A673 (cell line): ENCODE measurements at regions not wholly inside any gene's neighbourhood (a gene's known extent, or its start where the extent isn't known, plus 50 kb on each side); places are given as distances from the start of the nearest gene placed in this dataset.

ENCODE experiments used
- EZH2 ChIP-seq: fragments of 200-600 bp; sonication (generic); IDR thresholded peaks from 2 replicates; pipeline ENCODE4 v1.6.1; 2017; ENCODE audit warnings: borderline replicate concordance, low read depth, mild to moderate bottlenecking, mixed read lengths, antibody characterized with exemption, low read length; ENCODE audit not compliant: poor library complexity, severe bottlenecking
- TF ChIP-seq, protein P1 (sequence below): fragments of 300-800, 200-600 bp; sonication (generic); conservative IDR thresholded peaks from 2 replicates; pipeline ENCODE4 v1.5.1; 2017; ENCODE audit warnings: low read depth, mild to moderate bottlenecking, antibody characterized with exemption, low read length, moderate library complexity, mixed read lengths

- TF ChIP-seq, protein P1, sequence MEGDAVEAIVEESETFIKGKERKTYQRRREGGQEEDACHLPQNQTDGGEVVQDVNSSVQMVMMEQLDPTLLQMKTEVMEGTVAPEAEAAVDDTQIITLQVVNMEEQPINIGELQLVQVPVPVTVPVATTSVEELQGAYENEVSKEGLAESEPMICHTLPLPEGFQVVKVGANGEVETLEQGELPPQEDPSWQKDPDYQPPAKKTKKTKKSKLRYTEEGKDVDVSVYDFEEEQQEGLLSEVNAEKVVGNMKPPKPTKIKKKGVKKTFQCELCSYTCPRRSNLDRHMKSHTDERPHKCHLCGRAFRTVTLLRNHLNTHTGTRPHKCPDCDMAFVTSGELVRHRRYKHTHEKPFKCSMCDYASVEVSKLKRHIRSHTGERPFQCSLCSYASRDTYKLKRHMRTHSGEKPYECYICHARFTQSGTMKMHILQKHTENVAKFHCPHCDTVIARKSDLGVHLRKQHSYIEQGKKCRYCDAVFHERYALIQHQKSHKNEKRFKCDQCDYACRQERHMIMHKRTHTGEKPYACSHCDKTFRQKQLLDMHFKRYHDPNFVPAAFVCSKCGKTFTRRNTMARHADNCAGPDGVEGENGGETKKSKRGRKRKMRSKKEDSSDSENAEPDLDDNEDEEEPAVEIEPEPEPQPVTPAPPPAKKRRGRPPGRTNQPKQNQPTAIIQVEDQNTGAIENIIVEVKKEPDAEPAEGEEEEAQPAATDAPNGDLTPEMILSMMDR: no peak
- no peak for TF ChIP-seq EZH2
These were observed 268.8 kb upstream of the MAGI2 start for GRCh38 chr7:79722217-79722616.
